Fibroblast of lung (primary cell): ENCODE measurements at regions not wholly inside any gene's neighbourhood (a gene's known extent, or its start where the extent isn't known, plus 50 kb on each side); places are given as distances from the start of the nearest gene placed in this dataset.
A peak's percentile ranks its signal among the peaks of the same experiment; 100 is the strongest.

ENCODE experiments used
- DNase-seq, 2 donors: peaks; one replicate each; pipeline versions ENCODE4 v3.0.0 to v3.0.0-alpha.2; 2010; ENCODE audit warnings: low read depth in 2 of 2
- H2AFZ ChIP-seq: 2 replicates; pipeline ENCODE4 v1.5.1; 2012; ENCODE audit warnings: low read length, control low read depth, inconsistent platforms
- H3K27ac ChIP-seq: 2 replicates; pipeline ENCODE4 v1.5.1; 2011; ENCODE audit warnings: low read length, control low read depth; ENCODE audit not compliant: insufficient read depth
- H3K27me3 ChIP-seq: 2 replicates; pipeline ENCODE4 v1.5.1; 2011; ENCODE audit warnings: mild to moderate bottlenecking, low read length; ENCODE audit not compliant: control insufficient read depth, insufficient read depth
- H3K36me3 ChIP-seq: 2 replicates; pipeline ENCODE4 v1.5.1; 2011; ENCODE audit warnings: low read length; ENCODE audit not compliant: control insufficient read depth, insufficient read depth
- H3K4me1 ChIP-seq: 2 replicates; pipeline ENCODE4 v1.5.1; 2011; ENCODE audit warnings: low read length; ENCODE audit not compliant: control insufficient read depth, insufficient read depth; ENCODE audit errors: extremely low read depth
- H3K4me2 ChIP-seq: 2 replicates; pipeline ENCODE4 v1.5.1; 2011; ENCODE audit warnings: low read length, control low read depth; ENCODE audit not compliant: insufficient read depth; ENCODE audit errors: extremely low read depth
- H3K4me3 ChIP-seq, 4 experiments: fragments of 200-600 bp in 1 of 4; sonication (generic) in 1 of 4; replicated peaks in 1 of 4; 2 replicates each; pipeline ENCODE4 v1.5.1; 2011 to 2016; ENCODE audit warnings: low read length in 4 of 4, low read depth in 3 of 4, mild to moderate bottlenecking in 3 of 4, control low read depth in 2 of 4, inconsistent platforms in 1 of 4, mixed read lengths in 1 of 4; ENCODE audit not compliant: insufficient read depth in 1 of 4; ENCODE audit errors: control extremely low read depth in 1 of 4
- H3K79me2 ChIP-seq: 2 replicates; pipeline ENCODE4 v1.5.1; 2012; ENCODE audit warnings: mild to moderate bottlenecking, low read length, inconsistent platforms; ENCODE audit not compliant: control insufficient read depth, insufficient read depth
- H3K9ac ChIP-seq: 2 replicates; pipeline ENCODE4 v1.5.1; 2011; ENCODE audit warnings: mild to moderate bottlenecking, low read length, control low read depth; ENCODE audit not compliant: insufficient read depth
- H3K9me3 ChIP-seq: 2 replicates; pipeline ENCODE4 v1.5.1; 2012; ENCODE audit warnings: low read depth, low read length; ENCODE audit not compliant: control insufficient read depth, insufficient read depth
- H4K20me1 ChIP-seq: 2 replicates; pipeline ENCODE4 v1.5.1; 2011; ENCODE audit warnings: low read length; ENCODE audit not compliant: control insufficient read depth, insufficient read depth; ENCODE audit errors: extremely low read depth
- CTCF ChIP-seq, 2 donors: IDR thresholded peaks in 1 of 2; conservative IDR thresholded peaks in 1 of 2; 1 replicate in 1 of 2; 2 replicates in 1 of 2; pipeline ENCODE4 v1.5.1; 2011 to 2012; ENCODE audit warnings: low read length in 2 of 2, control low read depth in 1 of 2, inconsistent platforms in 1 of 2, low read depth in 1 of 2, mild to moderate bottlenecking in 1 of 2
- EZH2 ChIP-seq: IDR thresholded peaks from 2 replicates; pipeline ENCODE4 v1.5.1; 2012; ENCODE audit warnings: low read length, control low read depth, mild to moderate bottlenecking; ENCODE audit errors: missing control alignments

GRCh38 chr13:109572389-109572788, 214.0 kb downstream of the IRS2 start:
- no peaks in the 10 kb centered on the region for H3K9me3 ChIP-seq
- TF ChIP-seq CTCF (conservative IDR thresholded peaks at IDR 0.05 in 1 of 2, IDR thresholded peaks at IDR 0.05 in 1 of 2; ENCODE audit: low read depth in 1 of 2, low read length in 2 of 2) (no peak), EZH2 (no peak)
- H3K27me3 ChIP-seq, result no peaks in the 10 kb centered on the region
- H3K9ac ChIP-seq, result no peak overlapping the region
- H3K4me1 ChIP-seq, result no peaks in the 10 kb centered on the region
- no peaks in the 10 kb centered on the region for H4K20me1 ChIP-seq
- DNase-seq, result no peak
- no peak overlapping the region for H3K4me3 ChIP-seq
- H3K27ac ChIP-seq, result no peak overlapping the region
- H2AFZ ChIP-seq, result no peak overlapping the region
- no peak overlapping the region for H3K4me2 ChIP-seq
- H3K79me2 ChIP-seq, result no peaks in the 10 kb centered on the region
- no peaks in the 10 kb centered on the region for H3K36me3 ChIP-seq

GRCh38 chr13:109569958-109570711, 216.2 kb downstream of the IRS2 start:
- Histone ChIP-seq H3K4me1 (no peaks in the 10 kb centered on the region), H4K20me1 (no peaks in the 10 kb centered on the region), H3K27ac (no peak overlapping the region), H3K4me2 (no peak overlapping the region), H3K36me3 (no peaks in the 10 kb centered on the region), H3K9ac (no peak overlapping the region), H2AFZ (no peak overlapping the region), H3K4me3 (no peak overlapping the region), H3K79me2 (no peaks in the 10 kb centered on the region), H3K27me3 (no peaks in the 10 kb centered on the region), H3K9me3 (no peaks in the 10 kb centered on the region)
- no peak for DNase-seq
- TF ChIP-seq EZH2, result no peak

- Histone ChIP-seq H3K27me3 (no peaks in the 10 kb centered on the region), H3K4me2 (no peak overlapping the region), H3K4me1 (no peaks in the 10 kb centered on the region), H3K9me3 (no peaks in the 10 kb centered on the region), H3K27ac (no peak overlapping the region), H4K20me1 (no peaks in the 10 kb centered on the region), H3K79me2 (no peaks in the 10 kb centered on the region), H3K36me3 (no peaks in the 10 kb centered on the region), H3K4me3 (no peak overlapping the region), H2AFZ (no peak overlapping the region), H3K9ac (no peak overlapping the region)
- TF ChIP-seq CTCF (conservative IDR thresholded peaks at IDR 0.05 in 1 of 2, IDR thresholded peaks at IDR 0.05 in 1 of 2; ENCODE audit: low read depth in 1 of 2, low read length in 2 of 2) (no peak), EZH2 (no peak)
- peak in 1 of 2 donors; percentile 7 for DNase-seq
These were observed 218.0 kb downstream of the IRS2 start for GRCh38 chr13:109568339-109568818.
